ENCODE measurements at regions not wholly inside any gene's neighbourhood (a gene's known extent, or its start where the extent isn't known, plus 50 kb on each side); places are given as distances from the start of the nearest gene placed in this dataset.

DNA sequence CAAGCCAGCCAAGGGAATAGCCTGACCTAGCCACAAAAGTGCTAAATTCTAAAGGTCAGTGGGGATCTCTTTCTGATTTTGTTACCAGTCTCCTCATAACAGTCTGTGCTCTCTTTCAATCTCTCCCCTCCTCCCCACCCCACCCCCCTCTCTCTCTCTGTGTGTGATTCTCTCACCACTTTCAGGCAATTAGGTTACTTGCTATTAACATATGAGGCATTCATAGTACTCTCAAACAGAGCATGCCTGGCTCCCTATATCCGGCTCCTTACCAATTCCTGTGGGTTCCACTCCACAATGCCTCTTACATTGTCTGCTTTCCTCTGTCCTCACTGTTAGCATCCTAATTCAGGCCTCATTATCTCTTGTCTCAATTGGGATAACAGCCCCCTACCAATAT lies 464.3 kb upstream of the DEPDC1 start:
- intact Hi-C loops (cut with DNase I) = no loop called here
- no peaks in the 10 kb centered on the region for H3K9me3 ChIP-seq
- no peak overlapping the region for H3K4me3 ChIP-seq
- WGBS, 4 donors = 89 to 96% (median 94%) methylated on average over 1 of the region's 1 CpG
- TF ChIP-seq, protein P1, sequence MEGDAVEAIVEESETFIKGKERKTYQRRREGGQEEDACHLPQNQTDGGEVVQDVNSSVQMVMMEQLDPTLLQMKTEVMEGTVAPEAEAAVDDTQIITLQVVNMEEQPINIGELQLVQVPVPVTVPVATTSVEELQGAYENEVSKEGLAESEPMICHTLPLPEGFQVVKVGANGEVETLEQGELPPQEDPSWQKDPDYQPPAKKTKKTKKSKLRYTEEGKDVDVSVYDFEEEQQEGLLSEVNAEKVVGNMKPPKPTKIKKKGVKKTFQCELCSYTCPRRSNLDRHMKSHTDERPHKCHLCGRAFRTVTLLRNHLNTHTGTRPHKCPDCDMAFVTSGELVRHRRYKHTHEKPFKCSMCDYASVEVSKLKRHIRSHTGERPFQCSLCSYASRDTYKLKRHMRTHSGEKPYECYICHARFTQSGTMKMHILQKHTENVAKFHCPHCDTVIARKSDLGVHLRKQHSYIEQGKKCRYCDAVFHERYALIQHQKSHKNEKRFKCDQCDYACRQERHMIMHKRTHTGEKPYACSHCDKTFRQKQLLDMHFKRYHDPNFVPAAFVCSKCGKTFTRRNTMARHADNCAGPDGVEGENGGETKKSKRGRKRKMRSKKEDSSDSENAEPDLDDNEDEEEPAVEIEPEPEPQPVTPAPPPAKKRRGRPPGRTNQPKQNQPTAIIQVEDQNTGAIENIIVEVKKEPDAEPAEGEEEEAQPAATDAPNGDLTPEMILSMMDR (IDR thresholded peaks at IDR 0.05) = no peak
- no peak for TF ChIP-seq POLR2A (IDR thresholded peaks at IDR 0.05)
- DNase-seq (no peak), ATAC-seq (no peak)
- H3K27me3 ChIP-seq = no peaks in the 10 kb centered on the region
- H3K36me3 ChIP-seq = no peaks in the 10 kb centered on the region
- H3K4me1 ChIP-seq = peaks cover 0 to 6% (median 0%) of the 10 kb centered on the region in 12 donors
- H3K27ac ChIP-seq = no peak overlapping the region

DNA sequence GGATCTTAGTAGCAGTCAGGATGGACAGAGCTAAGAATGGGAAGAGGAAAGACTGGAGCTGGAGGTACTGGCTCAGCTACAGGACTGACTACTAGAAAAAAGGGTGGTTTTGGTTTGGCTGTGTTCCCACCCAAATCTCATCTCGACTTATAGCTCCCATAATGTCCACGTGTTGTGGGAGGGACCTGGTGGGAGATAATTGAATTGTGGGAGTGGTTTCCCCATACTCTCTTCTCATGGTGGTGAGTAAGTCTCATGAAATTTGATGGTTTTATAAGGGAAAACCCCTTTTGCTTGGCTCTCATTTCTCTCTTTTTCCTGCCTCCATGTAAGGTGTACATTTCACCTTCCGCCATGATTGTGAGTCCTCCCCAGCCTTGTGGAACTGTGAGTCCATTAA lies 466.5 kb upstream of the DEPDC1 start:
- Histone ChIP-seq H3K27ac (no peak overlapping the region), H3K36me3 (no peaks in the 10 kb centered on the region), H3K4me3 (no peak overlapping the region), H3K27me3 (no peaks in the 10 kb centered on the region), H3K9me3 (no peaks in the 10 kb centered on the region), H3K4me1 (peaks cover 0 to 6% (median 0%) of the 10 kb centered on the region in 12 donors)
- no peak for TF ChIP-seq POLR2A (IDR thresholded peaks at IDR 0.05)
- TF ChIP-seq, protein P1 (IDR thresholded peaks at IDR 0.05) = no peak
- 53 to 61% (median 55%) methylated on average over 3 of the region's 3 CpGs for WGBS, 4 donors
- intact Hi-C loops (cut with DNase I) = no loop called here
- no peak for ATAC-seq
- no peak for DNase-seq

DNA sequence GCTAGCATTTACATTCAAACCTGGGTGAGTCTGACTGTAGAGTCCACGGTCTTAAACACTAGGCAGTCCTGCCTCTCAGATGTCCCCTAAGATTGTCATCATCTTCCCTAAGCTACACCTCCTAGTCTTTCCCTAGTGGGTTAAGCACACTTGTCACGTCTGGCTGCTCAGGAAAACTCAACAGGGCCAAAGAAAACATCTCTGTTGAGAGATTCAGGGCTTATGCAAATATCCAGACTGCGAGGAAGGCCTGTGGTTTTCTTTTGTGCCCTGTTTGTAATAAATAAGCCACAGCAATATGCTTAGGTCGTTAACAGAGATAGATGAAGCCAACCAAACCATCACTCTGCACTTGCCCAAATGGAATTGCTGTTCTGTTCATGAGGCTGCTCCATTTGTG lies 472.6 kb upstream of the DEPDC1 start:
- no peak for TF ChIP-seq POLR2A (IDR thresholded peaks at IDR 0.05)
- TF ChIP-seq, protein P1 (IDR thresholded peaks at IDR 0.05) = no peak
- intact Hi-C loops (cut with DNase I) = no loop called here
- H3K9me3 ChIP-seq = no peaks in the 10 kb centered on the region
- no peak overlapping the region for H3K4me3 ChIP-seq
- 46 to 58% (median 57%) methylated on average over 4 of the region's 4 CpGs for WGBS, 4 donors
- H3K27ac ChIP-seq = no peak overlapping the region
- H3K36me3 ChIP-seq = no peaks in the 10 kb centered on the region
- H3K27me3 ChIP-seq = no peaks in the 10 kb centered on the region
- no peak for ATAC-seq
- no peak for DNase-seq
- no peaks in the 10 kb centered on the region for H3K4me1 ChIP-seq

DNA sequence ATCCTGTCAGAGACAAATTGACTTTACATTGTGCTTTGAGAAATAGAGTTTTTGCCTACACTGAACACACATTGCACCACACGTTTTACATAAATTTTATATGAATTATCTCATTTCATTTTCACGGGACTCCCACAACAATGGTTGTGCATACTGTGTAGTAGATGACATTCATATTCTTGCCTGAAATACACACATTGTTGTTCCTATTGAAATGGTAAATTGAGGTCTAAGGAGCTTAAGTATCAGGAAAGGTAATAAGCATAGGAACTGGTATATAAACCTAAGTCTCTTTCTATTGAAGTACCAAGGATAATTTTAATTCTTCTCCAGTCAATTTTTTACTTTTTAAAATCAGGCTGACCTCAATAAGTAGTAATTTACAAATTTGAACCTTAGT lies 473.7 kb upstream of the DEPDC1 start:
- Histone ChIP-seq H3K27ac (no peak overlapping the region), H3K36me3 (no peaks in the 10 kb centered on the region), H3K9me3 (no peaks in the 10 kb centered on the region), H3K4me3 (no peak overlapping the region), H3K27me3 (no peaks in the 10 kb centered on the region), H3K4me1 (no peaks in the 10 kb centered on the region)
- DNase-seq (no peak), ATAC-seq (no peak)
- no peak for TF ChIP-seq POLR2A (IDR thresholded peaks at IDR 0.05)
- TF ChIP-seq, protein P1 (IDR thresholded peaks at IDR 0.05) = no peak
- 74 to 81% (median 79%) methylated on average over 2 of the region's 2 CpGs for WGBS, 4 donors
- intact Hi-C loops (cut with DNase I) = loop anchor here in 1 of 10 donors (10.0 kb wide), 1 partner anchor 64 kb away; no protein-coding TSS in a partner anchor
